Fibroblast of pulmonary artery (primary cell): ENCODE measurements at regions not wholly inside any gene's neighbourhood (a gene's known extent, or its start where the extent isn't known, plus 50 kb on each side); places are given as distances from the start of the nearest gene placed in this dataset.

Source experiments
- DNase-seq: peaks from one replicate; pipeline ENCODE4 v3.0.0-alpha.2; 2010; ENCODE audit warnings: low read depth
- H3K4me3 ChIP-seq: replicated peaks from 2 replicates; pipeline ENCODE4 v1.5.1; 2011; ENCODE audit warnings: low read depth, mild to moderate bottlenecking, control low read depth, low read length, moderate library complexity
- CTCF ChIP-seq: IDR thresholded peaks from 2 replicates; pipeline ENCODE4 v1.5.1; 2011; ENCODE audit warnings: mild to moderate bottlenecking, control low read depth, low read length, inconsistent platforms; ENCODE audit errors: missing control alignments

GRCh38 chr3:166085164-166085856 is 248.1 kb upstream of the BCHE start:
- no peak for TF ChIP-seq CTCF
- DNase-seq, result no peak
- H3K4me3 ChIP-seq, result no peak overlapping the region

- no peak for DNase-seq
- H3K4me3 ChIP-seq, result no peak overlapping the region
- TF ChIP-seq CTCF, result no peak
Measured at GRCh38 chr3:166080096-166080495, 242.9 kb upstream of the BCHE start.

- no peak for DNase-seq
- H3K4me3 ChIP-seq, result no peak overlapping the region
- TF ChIP-seq CTCF, result no peak
Measured at GRCh38 chr3:166071831-166072230, 234.6 kb upstream of the BCHE start.

- no peak for TF ChIP-seq CTCF
- DNase-seq, result no peak
- no peak overlapping the region for H3K4me3 ChIP-seq
Measured at GRCh38 chr3:166064476-166064875, 227.3 kb upstream of the BCHE start.

GRCh38 chr3:166060789-166061479 is 223.7 kb upstream of the BCHE start:
- TF ChIP-seq CTCF, result no peak
- no peak overlapping the region for H3K4me3 ChIP-seq
- DNase-seq, result no peak

DNA sequence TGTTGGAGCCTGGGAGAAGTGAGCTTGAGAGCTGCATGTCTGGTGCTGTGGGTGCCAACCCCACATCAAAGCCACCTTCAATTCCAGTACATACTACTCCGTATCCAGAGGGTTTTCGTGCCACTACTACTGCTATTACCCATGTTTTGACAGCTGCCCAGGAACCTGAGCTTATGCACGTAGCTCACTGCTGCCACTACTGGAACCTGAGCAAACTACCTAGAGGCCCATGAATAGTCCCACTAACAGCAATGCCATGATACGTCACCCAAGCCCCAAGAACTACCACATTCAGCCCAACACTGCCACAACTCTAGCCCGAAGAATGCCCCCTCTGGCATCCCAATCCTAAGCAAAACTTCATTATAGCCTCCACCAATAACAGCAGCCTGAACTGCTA is 215.2 kb upstream of the BCHE start:
- no peak for DNase-seq
- H3K4me3 ChIP-seq, result no peak overlapping the region
- TF ChIP-seq CTCF, result no peak

DNA sequence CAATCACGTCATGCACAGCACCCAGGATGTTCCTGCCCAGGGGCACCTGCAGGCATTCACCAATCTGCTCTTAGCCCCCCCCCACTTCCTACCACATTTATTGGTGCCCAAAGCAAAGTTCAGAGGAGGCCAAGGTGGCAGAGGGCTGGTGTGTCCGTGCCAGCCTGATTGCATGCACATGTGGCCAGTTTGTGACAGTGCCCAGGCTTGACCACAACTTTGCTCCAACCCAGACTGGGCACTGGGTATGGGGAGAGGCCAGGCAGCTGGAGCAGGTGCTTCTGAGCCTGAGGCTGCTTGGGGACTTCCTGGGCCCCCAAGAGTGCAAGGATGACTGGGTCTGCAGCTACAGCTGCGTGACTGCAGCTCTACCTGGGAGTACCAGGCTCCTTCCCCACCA is 192.3 kb upstream of the BCHE start:
- TF ChIP-seq CTCF, result no peak
- no peak for DNase-seq

More for the DNA sequence above, 192.3 kb upstream of the BCHE start:
- H3K4me3 ChIP-seq, result no peak overlapping the region
